Hepatocyte (in vitro differentiated cells): ENCODE measurements at regions not wholly inside any gene's neighbourhood (a gene's known extent, or its start where the extent isn't known, plus 50 kb on each side); places are given as distances from the start of the nearest gene placed in this dataset.

Experiments
- DNase-seq: peaks from one replicate; pipeline ENCODE4 v3.0.0-alpha.2; 2016; ENCODE audit warnings: low spot score
- H2AFZ ChIP-seq: fragments of 200-600 bp; sonication (generic); 2 replicates; pipeline ENCODE4 v1.6.0; 2016; ENCODE audit warnings: antibody characterized with exemption, mild to moderate bottlenecking
- H3K27ac ChIP-seq: fragments of 200-600 bp; sonication (generic); 2 replicates; pipeline ENCODE4 v1.5.1; 2016; ENCODE audit warnings: mild to moderate bottlenecking
- H3K27me3 ChIP-seq: fragments of 200-600 bp; sonication (generic); 2 replicates; pipeline ENCODE4 v1.6.1; 2016
- H3K36me3 ChIP-seq: fragments of 200-600 bp; sonication (generic); replicated peaks from 2 replicates; pipeline ENCODE4 v1.5.1; 2016; ENCODE audit warnings: low read depth; ENCODE audit not compliant: insufficient read depth
- H3K4me1 ChIP-seq: fragments of 200-600 bp; sonication (generic); 2 replicates; pipeline ENCODE4 v1.5.1; 2016; ENCODE audit warnings: mild to moderate bottlenecking, moderate library complexity; ENCODE audit not compliant: insufficient read depth
- H3K4me2 ChIP-seq: fragments of 200-600 bp; sonication (generic); 2 replicates; pipeline ENCODE4 v1.6.0; 2016
- H3K4me3 ChIP-seq: fragments of 200-600 bp; sonication (generic); 2 replicates; pipeline ENCODE4 v1.5.1; 2016; ENCODE audit warnings: mild to moderate bottlenecking
- H3K79me2 ChIP-seq: fragments of 200-600 bp; sonication (generic); 2 replicates; pipeline ENCODE4 v1.6.0; 2017; ENCODE audit warnings: mild to moderate bottlenecking
- H3K9me2 ChIP-seq: fragments of 200-600 bp; sonication (generic); replicated peaks from 2 replicates; pipeline ENCODE4 v1.6.0; 2017; ENCODE audit warnings: mild to moderate bottlenecking; ENCODE audit not compliant: insufficient read depth
- H3K9me3 ChIP-seq: fragments of 200-600 bp; sonication (generic); 2 replicates; pipeline ENCODE4 v1.5.1; 2016; ENCODE audit warnings: low read depth, mild to moderate bottlenecking
- H4K20me1 ChIP-seq: fragments of 200-600 bp; sonication (generic); 2 replicates; pipeline ENCODE4 v1.6.0; 2016; ENCODE audit warnings: mild to moderate bottlenecking; ENCODE audit not compliant: insufficient read depth, poor library complexity, severe bottlenecking
- EZH2 ChIP-seq: fragments of 200-600 bp; sonication (generic); IDR thresholded peaks from 2 replicates; pipeline ENCODE4 v1.6.1; 2016; ENCODE audit warnings: antibody characterized with exemption, mild to moderate bottlenecking, borderline replicate concordance
- EZH2phosphoT487 ChIP-seq: fragments of 200-600 bp; sonication (generic); IDR thresholded peaks from one replicate; pipeline ENCODE4 v1.6.1; 2018; ENCODE audit warnings: antibody characterized with exemption, mild to moderate bottlenecking, low read depth, moderate library complexity; ENCODE audit not compliant: unreplicated experiment, severe bottlenecking
- WGBS: methylation state at CpG from one replicate; pipeline ENCODE4 v1.1.6; 2016; ENCODE audit warnings: low lambda C conversion rate; ENCODE audit errors: missing lambda C conversion rate; 5-methylcytosine and 5-hydroxymethylcytosine counted together
- TF ChIP-seq, protein P1 (sequence below): fragments of 200-600 bp; sonication (generic); IDR thresholded peaks from 2 replicates; pipeline ENCODE4 v1.5.1; 2016; ENCODE audit warnings: antibody characterized with exemption, mild to moderate bottlenecking; ENCODE audit not compliant: poor library complexity

DNA sequence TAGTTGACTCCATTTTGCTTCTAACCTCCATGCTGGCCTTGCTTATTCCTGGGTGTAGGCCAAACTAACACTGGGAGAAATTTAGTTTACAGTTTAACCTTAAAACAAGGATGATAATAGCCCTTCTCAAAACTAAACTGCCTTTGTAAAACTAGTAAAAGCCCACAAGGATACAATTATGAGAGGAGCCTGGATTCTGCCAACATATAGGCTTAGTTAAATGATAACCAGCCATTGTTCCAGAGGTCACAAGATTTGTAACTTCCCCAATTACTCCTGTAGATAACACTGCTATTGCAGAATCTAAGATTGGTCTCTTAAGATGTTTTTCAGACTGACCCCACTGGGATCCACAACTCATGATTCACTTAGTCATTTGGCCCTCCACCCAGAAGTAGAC is 2300.3 kb upstream of the C9orf72 start:
- H3K4me2 ChIP-seq, result no peak overlapping the region
- no peaks in the 10 kb centered on the region for H3K27me3 ChIP-seq
- H2AFZ ChIP-seq, result no peak overlapping the region
- H3K4me1 ChIP-seq, result no peaks in the 10 kb centered on the region
- H3K9me3 ChIP-seq, result no peaks in the 10 kb centered on the region
- TF ChIP-seq EZH2 (no peak), EZH2phosphoT487 (no peak)
- TF ChIP-seq, protein P1, sequence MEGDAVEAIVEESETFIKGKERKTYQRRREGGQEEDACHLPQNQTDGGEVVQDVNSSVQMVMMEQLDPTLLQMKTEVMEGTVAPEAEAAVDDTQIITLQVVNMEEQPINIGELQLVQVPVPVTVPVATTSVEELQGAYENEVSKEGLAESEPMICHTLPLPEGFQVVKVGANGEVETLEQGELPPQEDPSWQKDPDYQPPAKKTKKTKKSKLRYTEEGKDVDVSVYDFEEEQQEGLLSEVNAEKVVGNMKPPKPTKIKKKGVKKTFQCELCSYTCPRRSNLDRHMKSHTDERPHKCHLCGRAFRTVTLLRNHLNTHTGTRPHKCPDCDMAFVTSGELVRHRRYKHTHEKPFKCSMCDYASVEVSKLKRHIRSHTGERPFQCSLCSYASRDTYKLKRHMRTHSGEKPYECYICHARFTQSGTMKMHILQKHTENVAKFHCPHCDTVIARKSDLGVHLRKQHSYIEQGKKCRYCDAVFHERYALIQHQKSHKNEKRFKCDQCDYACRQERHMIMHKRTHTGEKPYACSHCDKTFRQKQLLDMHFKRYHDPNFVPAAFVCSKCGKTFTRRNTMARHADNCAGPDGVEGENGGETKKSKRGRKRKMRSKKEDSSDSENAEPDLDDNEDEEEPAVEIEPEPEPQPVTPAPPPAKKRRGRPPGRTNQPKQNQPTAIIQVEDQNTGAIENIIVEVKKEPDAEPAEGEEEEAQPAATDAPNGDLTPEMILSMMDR, result no peak
- H3K9me2 ChIP-seq, result no peaks in the 10 kb centered on the region
- DNase-seq, result no peak
- no peak overlapping the region for H3K4me3 ChIP-seq
- no peaks in the 10 kb centered on the region for H4K20me1 ChIP-seq
- H3K36me3 ChIP-seq, result no peaks in the 10 kb centered on the region
- no peak overlapping the region for H3K27ac ChIP-seq
- H3K79me2 ChIP-seq, result no peaks in the 10 kb centered on the region

- 57% methylated on average over 2 of the region's 2 CpGs for WGBS
- TF ChIP-seq, protein P1, result no peak
- TF ChIP-seq EZH2phosphoT487 (no peak), EZH2 (no peak)
- H3K27ac ChIP-seq, result no peak overlapping the region
- DNase-seq, result no peak
- H4K20me1 ChIP-seq, result no peaks in the 10 kb centered on the region
- no peaks in the 10 kb centered on the region for H3K9me3 ChIP-seq
- H3K4me1 ChIP-seq, result no peaks in the 10 kb centered on the region
- H3K27me3 ChIP-seq, result no peaks in the 10 kb centered on the region
- H3K79me2 ChIP-seq, result no peaks in the 10 kb centered on the region
- H3K4me2 ChIP-seq, result no peak overlapping the region
- H3K36me3 ChIP-seq, result no peaks in the 10 kb centered on the region
- H2AFZ ChIP-seq, result no peak overlapping the region
- no peaks in the 10 kb centered on the region for H3K9me2 ChIP-seq
- H3K4me3 ChIP-seq, result no peak overlapping the region
Measured at GRCh38 chr9:29875547-29875946, 2302.3 kb upstream of the C9orf72 start.

GRCh38 chr9:29882767-29883166 is 2309.5 kb upstream of the C9orf72 start:
- WGBS, result 80% methylated on average over 2 of the region's 2 CpGs

More at GRCh38 chr9:29882767-29883166, 2309.5 kb upstream of the C9orf72 start:
- no peak for DNase-seq
- no peaks in the 10 kb centered on the region for H3K36me3 ChIP-seq
- H3K27ac ChIP-seq, result no peak overlapping the region
- H4K20me1 ChIP-seq, result no peaks in the 10 kb centered on the region
- no peak overlapping the region for H2AFZ ChIP-seq
- no peaks in the 10 kb centered on the region for H3K27me3 ChIP-seq
- H3K9me3 ChIP-seq, result no peaks in the 10 kb centered on the region
- H3K4me3 ChIP-seq, result no peak overlapping the region
- H3K4me1 ChIP-seq, result no peaks in the 10 kb centered on the region
- no peak overlapping the region for H3K4me2 ChIP-seq
- H3K79me2 ChIP-seq, result no peaks in the 10 kb centered on the region
- TF ChIP-seq EZH2 (no peak), EZH2phosphoT487 (no peak)
- TF ChIP-seq, protein P1, result no peak
- H3K9me2 ChIP-seq, result no peaks in the 10 kb centered on the region
